ENCODE measurements at regions not wholly inside any gene's neighbourhood (a gene's known extent, or its start where the extent isn't known, plus 50 kb on each side); places are given as distances from the start of the nearest gene placed in this dataset.

DNA sequence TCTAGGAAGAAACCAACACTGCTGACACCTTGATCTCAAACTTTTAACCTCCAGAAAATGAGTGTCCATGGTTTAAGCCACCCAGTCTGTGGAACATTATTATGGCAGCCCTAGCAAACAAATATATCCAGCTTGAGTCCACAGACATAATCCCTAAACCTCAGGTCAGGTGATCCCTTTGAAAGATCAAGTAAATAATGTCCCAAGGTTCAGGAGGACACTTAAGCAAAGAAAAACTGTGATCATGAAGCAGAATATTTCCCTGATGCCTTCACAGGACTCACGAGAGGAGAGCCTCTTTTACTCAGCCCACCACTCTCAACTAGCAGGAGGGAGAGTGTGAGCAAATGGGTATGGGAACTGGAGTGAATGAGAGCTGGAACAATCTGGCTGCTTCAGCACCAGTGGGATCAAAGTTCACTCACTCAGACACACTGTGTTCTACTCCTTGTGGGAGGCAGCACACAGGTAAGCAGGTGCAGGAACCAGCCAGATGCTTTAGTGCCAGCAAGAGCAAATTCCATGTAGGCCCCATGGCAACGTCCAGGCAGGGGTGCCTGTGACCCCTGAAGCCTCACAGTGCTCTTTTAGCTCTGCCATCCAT lies 608.4 kb downstream of the RAB28 start (continued):
- TF ChIP-seq, protein P1, sequence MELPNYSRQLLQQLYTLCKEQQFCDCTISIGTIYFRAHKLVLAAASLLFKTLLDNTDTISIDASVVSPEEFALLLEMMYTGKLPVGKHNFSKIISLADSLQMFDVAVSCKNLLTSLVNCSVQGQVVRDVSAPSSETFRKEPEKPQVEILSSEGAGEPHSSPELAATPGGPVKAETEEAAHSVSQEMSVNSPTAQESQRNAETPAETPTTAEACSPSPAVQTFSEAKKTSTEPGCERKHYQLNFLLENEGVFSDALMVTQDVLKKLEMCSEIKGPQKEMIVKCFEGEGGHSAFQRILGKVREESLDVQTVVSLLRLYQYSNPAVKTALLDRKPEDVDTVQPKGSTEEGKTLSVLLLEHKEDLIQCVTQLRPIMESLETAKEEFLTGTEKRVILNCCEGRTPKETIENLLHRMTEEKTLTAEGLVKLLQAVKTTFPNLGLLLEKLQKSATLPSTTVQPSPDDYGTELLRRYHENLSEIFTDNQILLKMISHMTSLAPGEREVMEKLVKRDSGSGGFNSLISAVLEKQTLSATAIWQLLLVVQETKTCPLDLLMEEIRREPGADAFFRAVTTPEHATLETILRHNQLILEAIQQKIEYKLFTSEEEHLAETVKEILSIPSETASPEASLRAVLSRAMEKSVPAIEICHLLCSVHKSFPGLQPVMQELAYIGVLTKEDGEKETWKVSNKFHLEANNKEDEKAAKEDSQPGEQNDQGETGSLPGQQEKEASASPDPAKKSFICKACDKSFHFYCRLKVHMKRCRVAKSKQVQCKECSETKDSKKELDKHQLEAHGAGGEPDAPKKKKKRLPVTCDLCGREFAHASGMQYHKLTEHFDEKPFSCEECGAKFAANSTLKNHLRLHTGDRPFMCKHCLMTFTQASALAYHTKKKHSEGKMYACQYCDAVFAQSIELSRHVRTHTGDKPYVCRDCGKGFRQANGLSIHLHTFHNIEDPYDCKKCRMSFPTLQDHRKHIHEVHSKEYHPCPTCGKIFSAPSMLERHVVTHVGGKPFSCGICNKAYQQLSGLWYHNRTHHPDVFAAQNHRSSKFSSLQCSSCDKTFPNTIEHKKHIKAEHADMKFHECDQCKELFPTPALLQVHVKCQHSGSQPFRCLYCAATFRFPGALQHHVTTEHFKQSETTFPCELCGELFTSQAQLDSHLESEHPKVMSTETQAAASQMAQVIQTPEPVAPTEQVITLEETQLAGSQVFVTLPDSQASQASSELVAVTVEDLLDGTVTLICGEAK (IDR thresholded peaks at IDR 0.05) = no peak
- TF ChIP-seq, protein P1 (CRISPR knock-in tag; IDR thresholded peaks at IDR 0.05) = no peak
- TF ChIP-seq, protein P2, sequence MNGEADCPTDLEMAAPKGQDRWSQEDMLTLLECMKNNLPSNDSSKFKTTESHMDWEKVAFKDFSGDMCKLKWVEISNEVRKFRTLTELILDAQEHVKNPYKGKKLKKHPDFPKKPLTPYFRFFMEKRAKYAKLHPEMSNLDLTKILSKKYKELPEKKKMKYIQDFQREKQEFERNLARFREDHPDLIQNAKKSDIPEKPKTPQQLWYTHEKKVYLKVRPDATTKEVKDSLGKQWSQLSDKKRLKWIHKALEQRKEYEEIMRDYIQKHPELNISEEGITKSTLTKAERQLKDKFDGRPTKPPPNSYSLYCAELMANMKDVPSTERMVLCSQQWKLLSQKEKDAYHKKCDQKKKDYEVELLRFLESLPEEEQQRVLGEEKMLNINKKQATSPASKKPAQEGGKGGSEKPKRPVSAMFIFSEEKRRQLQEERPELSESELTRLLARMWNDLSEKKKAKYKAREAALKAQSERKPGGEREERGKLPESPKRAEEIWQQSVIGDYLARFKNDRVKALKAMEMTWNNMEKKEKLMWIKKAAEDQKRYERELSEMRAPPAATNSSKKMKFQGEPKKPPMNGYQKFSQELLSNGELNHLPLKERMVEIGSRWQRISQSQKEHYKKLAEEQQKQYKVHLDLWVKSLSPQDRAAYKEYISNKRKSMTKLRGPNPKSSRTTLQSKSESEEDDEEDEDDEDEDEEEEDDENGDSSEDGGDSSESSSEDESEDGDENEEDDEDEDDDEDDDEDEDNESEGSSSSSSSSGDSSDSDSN (CRISPR knock-in tag; IDR thresholded peaks at IDR 0.05) = no peak
- TF ChIP-seq, protein P3, sequence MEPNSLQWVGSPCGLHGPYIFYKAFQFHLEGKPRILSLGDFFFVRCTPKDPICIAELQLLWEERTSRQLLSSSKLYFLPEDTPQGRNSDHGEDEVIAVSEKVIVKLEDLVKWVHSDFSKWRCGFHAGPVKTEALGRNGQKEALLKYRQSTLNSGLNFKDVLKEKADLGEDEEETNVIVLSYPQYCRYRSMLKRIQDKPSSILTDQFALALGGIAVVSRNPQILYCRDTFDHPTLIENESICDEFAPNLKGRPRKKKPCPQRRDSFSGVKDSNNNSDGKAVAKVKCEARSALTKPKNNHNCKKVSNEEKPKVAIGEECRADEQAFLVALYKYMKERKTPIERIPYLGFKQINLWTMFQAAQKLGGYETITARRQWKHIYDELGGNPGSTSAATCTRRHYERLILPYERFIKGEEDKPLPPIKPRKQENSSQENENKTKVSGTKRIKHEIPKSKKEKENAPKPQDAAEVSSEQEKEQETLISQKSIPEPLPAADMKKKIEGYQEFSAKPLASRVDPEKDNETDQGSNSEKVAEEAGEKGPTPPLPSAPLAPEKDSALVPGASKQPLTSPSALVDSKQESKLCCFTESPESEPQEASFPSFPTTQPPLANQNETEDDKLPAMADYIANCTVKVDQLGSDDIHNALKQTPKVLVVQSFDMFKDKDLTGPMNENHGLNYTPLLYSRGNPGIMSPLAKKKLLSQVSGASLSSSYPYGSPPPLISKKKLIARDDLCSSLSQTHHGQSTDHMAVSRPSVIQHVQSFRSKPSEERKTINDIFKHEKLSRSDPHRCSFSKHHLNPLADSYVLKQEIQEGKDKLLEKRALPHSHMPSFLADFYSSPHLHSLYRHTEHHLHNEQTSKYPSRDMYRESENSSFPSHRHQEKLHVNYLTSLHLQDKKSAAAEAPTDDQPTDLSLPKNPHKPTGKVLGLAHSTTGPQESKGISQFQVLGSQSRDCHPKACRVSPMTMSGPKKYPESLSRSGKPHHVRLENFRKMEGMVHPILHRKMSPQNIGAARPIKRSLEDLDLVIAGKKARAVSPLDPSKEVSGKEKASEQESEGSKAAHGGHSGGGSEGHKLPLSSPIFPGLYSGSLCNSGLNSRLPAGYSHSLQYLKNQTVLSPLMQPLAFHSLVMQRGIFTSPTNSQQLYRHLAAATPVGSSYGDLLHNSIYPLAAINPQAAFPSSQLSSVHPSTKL (CRISPR knock-in tag; IDR thresholded peaks at IDR 0.05) = peak; percentile 68
- TF ChIP-seq ARNT2 (CRISPR knock-in tag; IDR thresholded peaks at IDR 0.05; ENCODE audit: low read depth) = no peak
- TF ChIP-seq WIZ (CRISPR knock-in tag; IDR thresholded peaks at IDR 0.05) = no peak
- TF ChIP-seq ZNF44 (CRISPR knock-in tag; IDR thresholded peaks at IDR 0.05) = no peak
- no peak for TF ChIP-seq HNRNPLL (IDR thresholded peaks at IDR 0.05; ENCODE audit: low read depth, low read length, poor library complexity, severe bottlenecking)
- no peak for TF ChIP-seq AGO2 (optimal IDR thresholded peaks at IDR 0.05; ENCODE audit: low read depth, low read length)
- no peak for TF ChIP-seq RFX3 (CRISPR knock-in tag; IDR thresholded peaks at IDR 0.05)
- no peak for TF ChIP-seq ZNF782 (CRISPR knock-in tag; IDR thresholded peaks at IDR 0.05; ENCODE audit: borderline replicate concordance)

All from HepG2 (cell line).